Renal cortical epithelial cell (primary cell): ENCODE measurements at regions not wholly inside any gene's neighbourhood (a gene's known extent, or its start where the extent isn't known, plus 50 kb on each side); places are given as distances from the start of the nearest gene placed in this dataset.
"Not testable (repeated sequence)": the region's sequence is repeated elsewhere in the genome, so short reads cannot be mapped to it uniquely, and the experiment has no call there.

ENCODE experiments used
- DNase-seq: peaks from one replicate; pipeline ENCODE4 v3.0.0-alpha.2; 2011; ENCODE audit warnings: low read depth

DNA sequence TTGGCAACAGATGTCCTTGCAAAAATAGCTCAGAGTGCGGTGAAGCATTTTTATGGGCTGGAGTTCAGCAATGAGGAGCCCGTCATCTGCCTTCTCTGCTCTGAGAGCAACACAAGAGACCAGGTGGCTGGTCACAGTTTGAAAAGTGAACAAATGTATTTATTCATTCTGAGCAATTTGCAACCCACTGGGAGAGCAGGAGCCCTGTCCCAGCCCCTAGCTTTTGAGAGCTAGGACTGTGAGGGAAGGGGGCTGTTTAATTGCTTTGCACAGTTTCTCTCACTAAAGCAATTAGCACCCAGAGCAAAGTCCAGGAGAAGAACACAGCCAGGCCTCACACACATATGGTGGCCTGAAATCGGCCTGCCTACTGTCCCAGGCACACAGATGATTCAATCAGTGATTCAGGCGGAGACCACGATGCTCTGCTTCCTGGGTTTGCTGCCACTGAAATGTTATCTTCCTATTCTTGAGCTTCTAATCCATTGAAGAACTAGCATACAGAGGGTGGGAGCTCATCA is 646.1 kb upstream of the ACVR2A start:
- DNase-seq, result no peak

DNA sequence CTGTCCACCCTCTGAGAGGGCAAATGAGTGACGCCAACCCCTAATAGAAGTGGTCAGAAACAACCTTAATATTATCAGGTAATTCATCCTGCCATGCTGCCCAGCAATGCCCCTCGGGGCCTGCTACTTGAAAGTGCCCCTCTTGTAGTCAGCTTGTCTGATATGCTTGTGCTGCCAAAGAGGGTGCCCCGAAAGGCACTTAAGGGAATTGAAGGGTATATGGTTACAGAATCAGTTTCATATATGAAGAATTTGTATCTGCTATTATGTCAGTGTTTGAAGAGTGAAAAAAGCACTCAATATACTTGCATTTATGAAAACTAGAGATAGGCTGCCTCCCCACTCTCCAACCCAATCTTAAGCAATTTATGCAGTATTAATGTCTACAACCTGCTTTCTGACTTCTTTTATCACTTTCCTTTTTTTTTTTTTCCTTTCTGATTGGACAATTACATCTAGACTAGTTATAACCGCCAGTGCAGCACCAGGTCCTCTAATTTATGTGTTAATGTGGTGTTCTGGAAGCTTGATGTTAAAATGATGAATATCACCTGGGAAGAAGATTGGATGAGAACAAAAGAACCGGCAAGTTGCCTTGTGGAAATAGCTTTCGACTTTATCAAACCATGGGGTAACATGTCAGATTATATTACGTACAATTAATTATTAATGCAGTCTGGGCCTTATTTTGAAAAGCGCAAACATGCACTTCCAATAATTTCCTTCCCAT is 646.9 kb upstream of the ACVR2A start:
- DNase-seq, result no peak

- DNase-seq, result peak; percentile 80
These were observed 662.6 kb upstream of the ACVR2A start for GRCh38 chr2:147182260-147182659.

- DNase-seq, result peak; percentile 8
These were observed 663.3 kb upstream of the ACVR2A start for GRCh38 chr2:147181351-147182029.

- DNase-seq, result peak; percentile 44
These were observed 667.6 kb upstream of the ACVR2A start for GRCh38 chr2:147177071-147177857.

DNA sequence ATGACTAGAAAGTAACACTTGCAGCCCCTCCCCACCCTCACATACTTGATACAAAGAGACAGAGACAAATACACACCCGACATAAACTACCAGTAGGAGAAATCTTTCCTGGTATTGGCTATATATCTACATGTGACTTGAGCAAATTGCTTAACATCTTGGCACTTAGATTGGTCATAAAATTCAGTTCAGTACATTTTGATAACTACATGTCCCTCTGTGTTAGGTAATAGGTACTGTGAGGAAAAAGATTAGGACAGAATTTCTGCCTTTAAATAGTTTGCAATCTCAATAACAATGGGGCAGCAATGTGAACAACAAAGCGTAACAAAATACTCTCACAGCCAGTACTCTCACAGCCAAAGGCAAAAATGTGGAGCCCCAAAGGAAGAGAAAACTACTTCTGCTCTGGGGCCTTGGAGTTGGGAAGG is 670.0 kb upstream of the ACVR2A start:
- DNase-seq, result peak; percentile 8

DNA sequence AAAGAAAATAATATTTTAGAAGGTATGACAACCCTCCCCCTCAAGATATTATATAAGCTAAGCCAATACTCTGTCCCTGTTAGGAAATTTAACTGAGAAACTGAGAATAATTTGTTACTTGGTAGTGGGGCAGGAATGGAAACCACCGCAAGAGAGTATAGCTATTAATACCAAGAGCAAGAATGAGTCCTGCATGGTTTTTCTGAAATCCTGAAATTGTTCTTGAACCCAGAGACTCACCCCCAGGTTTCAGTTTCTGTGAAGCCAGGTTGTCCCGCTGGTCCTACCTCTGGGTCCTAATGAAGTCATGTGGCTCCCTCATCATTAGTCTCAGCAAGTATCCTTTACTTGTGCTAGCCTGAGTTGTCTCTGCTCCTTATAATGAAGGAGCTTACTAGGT is 671.0 kb upstream of the ACVR2A start:
- DNase-seq, result no peak

DNA sequence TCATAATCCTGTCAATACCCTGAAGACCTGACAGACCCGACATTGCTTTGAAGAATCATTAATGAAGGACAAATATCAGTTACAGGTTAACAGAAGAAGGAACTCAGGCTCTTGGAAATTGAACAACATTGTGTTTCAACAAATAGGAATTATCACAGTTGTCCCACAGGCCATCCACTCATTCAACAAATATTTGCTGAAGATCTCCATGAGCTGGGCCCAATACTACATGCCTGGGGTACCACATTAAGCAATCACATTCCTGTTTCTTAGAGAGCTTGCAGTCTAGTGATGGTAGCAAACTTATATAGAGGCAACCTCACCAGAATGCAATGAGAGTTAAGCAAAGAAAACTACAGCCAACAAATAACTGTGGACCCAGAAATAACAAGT is 671.6 kb upstream of the ACVR2A start:
- peak; percentile 94 for DNase-seq

GRCh38 chr2:147172493-147173188 is 672.2 kb upstream of the ACVR2A start:
- DNase-seq, result no peak

DNA sequence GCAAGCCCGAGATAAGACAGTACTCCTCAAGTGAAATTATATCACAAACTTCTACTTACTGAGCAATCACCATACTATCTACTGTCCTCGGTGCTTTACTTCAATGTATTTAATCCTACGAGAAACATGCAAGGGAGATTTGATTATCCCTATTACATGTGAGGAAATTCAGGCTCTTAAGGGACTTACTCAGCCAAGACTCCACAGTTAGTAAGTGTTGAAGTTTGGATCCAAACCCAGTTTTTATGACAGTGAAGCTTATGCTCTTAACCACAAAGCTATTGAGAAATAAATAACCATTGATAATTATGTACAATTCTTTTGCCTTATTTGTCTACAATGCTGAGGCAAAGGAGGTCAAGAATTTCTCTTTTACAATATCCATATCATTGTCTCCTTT is 672.9 kb upstream of the ACVR2A start:
- DNase-seq, result peak; percentile 33

GRCh38 chr2:147170932-147171331 is 673.9 kb upstream of the ACVR2A start:
- DNase-seq, result no peak

DNA sequence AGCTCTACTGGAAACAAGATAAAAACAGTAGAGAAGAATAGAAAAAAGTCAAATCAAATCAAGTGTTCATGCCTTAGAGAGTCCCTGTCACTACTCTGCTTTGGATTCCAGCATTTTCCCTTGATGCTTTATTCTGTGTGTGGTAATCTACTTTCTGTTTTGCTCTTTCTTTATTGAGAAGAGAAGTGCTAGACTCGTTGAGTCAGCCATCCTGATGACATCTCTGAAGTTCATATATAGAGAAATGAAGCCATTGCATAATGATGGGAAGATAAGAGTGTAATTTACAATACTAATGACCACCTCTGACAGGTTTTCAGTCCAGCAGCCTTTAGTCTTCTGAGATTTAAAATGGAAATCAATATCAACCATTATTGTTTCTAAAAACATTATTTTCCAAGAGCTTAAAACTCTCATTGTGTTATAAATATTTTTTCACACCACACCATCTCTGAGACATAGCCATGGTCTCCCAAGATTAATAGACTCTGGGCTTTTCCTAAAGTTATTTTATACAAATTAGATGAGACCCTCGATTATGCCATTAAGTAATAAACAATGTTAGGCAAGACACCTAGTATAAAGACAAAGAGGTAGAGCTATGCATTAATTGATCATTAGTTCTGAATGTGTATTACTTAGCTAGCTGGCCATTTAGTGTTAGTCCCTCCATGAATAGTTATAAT is 679.0 kb upstream of the ACVR2A start:
- no peak for DNase-seq

- DNase-seq, result no peak
These were observed 680.3 kb upstream of the ACVR2A start for GRCh38 chr2:147164563-147164962.

DNA sequence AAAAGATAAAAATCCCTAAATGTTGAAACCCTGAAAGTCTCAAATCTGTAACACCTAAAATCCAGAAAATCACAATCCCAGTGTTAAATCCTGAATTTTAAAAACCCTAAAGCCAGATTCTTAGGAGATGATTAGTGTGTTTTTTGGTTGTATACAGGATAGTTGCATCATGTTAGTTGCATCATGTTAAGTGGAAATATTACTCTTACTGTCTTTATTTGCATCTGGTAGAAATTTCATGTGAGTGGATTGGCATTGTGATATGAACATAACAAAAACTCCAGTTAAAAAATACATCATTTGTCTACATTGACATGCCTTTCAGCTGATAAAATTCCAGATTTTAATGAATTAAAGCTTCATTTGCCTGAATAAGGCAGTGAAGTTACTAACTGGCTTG is 683.1 kb upstream of the ACVR2A start:
- DNase-seq, result no peak

DNA sequence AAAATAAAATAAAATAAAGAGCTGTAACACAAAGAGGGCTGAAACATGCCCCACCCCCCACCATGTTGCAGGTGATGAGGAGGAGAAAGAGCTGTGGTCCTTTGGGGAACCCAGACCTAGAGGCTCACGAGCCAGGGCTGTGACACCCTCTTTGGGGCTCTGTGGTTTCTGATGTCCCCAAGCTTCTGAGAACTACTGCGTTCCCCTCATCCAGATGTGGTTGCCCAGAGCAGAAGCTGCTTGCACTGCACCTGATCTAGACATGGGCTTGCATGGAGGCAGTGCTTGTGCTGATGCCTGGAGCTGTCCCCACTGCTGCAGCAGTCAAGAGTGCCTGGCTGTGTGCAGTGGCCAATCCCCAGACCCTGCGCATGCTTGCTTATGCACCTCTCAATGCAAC is 687.9 kb upstream of the ACVR2A start:
- no peak for DNase-seq

- DNase-seq, result no peak
These were observed 694.6 kb upstream of the ACVR2A start for GRCh38 chr2:147150241-147150635.

DNA sequence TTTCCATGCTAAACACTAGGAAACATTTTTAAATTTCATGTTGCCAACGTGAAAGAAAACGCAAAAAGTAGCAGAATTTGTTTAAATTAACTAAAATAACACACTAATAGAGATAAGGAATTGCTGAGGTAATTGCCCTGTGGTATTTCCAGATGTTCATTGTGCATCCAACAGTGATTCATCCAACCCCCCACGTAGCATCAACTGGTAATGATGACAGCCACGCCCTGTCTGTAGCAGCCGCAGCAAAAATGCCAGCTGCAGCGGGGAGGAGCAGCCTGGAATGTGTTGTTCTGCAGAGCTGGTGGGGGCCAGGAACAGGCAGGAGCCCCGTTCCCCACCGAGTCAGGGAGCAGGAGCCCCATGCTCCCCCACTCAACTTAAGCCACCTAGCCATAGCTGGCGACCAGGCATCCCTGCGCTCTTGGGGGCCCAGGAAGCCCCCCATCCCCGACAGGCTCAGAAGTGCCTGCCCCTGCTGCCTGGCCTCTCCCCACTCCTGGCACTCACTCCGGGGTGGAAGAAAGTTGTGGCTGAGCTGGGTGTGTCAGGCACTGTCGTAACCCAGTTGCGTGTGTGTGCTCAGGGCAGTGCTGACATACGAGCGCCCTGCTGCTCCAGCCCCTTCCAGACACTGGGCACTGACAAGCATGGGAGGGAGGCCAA is 695.1 kb upstream of the ACVR2A start:
- DNase-seq, result no peak

- DNase-seq, result no peak
These were observed 697.0 kb upstream of the ACVR2A start for GRCh38 chr2:147147802-147148201.

DNA sequence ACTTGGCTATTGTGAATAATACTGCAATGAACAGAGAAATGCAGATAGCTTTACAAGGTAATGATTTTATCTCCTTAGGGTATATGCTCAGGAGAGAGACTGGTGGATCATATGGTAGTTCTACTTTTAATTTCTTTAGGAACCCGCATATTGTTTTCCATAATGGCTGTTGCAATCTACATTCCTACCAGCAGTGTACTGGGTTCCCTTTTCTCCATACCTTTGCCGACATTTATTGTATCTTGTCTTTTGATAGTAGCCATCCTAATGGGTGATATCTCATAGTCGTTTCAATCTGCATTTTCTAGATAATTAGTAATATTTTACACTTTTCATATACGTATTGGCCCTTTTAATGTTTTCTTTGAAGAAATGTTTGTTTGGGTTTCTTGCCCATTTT is 702.9 kb upstream of the ACVR2A start:
- DNase-seq, result no peak

DNA sequence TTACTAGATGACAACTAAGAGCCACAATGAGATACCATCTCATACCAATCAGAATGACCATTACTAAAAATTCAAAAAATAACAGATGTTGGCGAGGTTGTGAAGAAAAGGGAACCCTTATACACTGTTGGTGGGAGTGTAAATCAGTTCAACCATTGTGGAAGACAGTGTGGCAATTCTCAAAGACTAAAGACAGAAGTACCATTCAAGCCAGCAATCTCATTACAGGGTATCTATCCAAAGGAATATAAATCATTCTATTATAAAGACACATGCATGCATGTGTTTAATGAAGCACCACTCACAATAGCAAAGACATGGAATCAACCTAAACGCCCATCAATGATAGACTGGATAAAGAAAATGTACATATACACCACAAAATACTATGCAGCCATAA is 705.1 kb upstream of the ACVR2A start:
- DNase-seq, result not testable (repeated sequence)

- DNase-seq, result peak; percentile 58
These were observed 707.1 kb upstream of the ACVR2A start for GRCh38 chr2:147137711-147138110.
